GM13977 (cell line): ENCODE measurements at regions not wholly inside any gene's neighbourhood (a gene's known extent, or its start where the extent isn't known, plus 50 kb on each side); places are given as distances from the start of the nearest gene placed in this dataset.

Experiments used
- DNase-seq: peaks from one replicate; pipeline ENCODE4 v3.0.0; 2012; ENCODE audit warnings: low spot score
- in situ Hi-C: fragments of 300-500 bp; cut with MboI; formaldehyde crosslinking; loops from one replicate; pipeline ENCODE4 v1.12.0; 2022; ENCODE audit warnings: low sequenced_read_pairs, low pct_unique_long_range_greater_than_20kb, mixed read lengths, inconsistent platforms; ENCODE audit not compliant: unreplicated experiment
- TF ChIP-seq, protein P1 (sequence below): IDR thresholded peaks from 2 replicates; pipeline ENCODE4 v1.5.1; 2012; ENCODE audit warnings: mild to moderate bottlenecking, control low read depth; ENCODE audit not compliant: insufficient read depth; ENCODE audit errors: extremely low read depth, missing control alignments

DNA sequence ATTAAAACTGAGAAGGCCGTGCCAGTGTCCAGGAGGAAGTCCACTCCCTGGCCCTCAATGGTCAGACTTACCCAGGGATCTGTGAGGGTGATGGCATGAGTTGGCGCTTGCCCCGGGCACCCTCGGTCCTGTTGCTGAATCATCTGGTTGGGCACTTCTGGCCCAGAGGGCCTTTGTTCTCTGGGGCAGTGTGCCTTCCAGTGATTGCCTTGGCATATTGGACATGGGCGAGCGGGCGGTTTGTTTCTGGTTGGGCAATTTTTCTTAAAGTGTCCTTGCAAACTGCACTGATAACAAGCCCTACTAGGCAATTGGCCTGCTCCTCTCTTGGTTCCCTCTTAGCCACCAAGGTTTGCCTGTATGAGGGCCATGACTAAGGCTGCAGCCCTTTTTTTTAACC is 69.5 kb upstream of the ZDHHC17 start:
- in situ Hi-C loops = no loop called here
- DNase-seq = no peak
- TF ChIP-seq, protein P1, sequence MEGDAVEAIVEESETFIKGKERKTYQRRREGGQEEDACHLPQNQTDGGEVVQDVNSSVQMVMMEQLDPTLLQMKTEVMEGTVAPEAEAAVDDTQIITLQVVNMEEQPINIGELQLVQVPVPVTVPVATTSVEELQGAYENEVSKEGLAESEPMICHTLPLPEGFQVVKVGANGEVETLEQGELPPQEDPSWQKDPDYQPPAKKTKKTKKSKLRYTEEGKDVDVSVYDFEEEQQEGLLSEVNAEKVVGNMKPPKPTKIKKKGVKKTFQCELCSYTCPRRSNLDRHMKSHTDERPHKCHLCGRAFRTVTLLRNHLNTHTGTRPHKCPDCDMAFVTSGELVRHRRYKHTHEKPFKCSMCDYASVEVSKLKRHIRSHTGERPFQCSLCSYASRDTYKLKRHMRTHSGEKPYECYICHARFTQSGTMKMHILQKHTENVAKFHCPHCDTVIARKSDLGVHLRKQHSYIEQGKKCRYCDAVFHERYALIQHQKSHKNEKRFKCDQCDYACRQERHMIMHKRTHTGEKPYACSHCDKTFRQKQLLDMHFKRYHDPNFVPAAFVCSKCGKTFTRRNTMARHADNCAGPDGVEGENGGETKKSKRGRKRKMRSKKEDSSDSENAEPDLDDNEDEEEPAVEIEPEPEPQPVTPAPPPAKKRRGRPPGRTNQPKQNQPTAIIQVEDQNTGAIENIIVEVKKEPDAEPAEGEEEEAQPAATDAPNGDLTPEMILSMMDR = no peak

DNA sequence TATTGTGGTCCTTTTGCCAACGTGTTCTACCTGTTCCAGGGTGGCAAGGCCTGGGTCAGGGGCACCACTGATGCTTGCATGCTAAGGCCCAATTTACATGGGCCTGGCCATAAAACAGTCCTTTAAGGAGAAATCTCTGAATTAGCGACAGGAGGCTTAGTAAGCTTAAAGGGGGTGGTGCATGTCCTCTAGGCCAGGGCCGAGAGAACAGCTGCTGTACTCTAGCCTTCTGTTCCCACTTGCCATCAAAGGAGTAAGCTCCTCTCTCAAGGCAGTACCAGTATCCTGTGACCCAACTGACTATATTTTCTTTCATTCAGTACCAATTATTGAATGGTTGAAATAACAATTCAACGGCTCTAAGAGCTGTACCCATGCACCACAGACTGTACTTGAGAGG is 67.7 kb upstream of the ZDHHC17 start:
- in situ Hi-C loops = no loop called here
- TF ChIP-seq, protein P1 = no peak
- DNase-seq = no peak

DNA sequence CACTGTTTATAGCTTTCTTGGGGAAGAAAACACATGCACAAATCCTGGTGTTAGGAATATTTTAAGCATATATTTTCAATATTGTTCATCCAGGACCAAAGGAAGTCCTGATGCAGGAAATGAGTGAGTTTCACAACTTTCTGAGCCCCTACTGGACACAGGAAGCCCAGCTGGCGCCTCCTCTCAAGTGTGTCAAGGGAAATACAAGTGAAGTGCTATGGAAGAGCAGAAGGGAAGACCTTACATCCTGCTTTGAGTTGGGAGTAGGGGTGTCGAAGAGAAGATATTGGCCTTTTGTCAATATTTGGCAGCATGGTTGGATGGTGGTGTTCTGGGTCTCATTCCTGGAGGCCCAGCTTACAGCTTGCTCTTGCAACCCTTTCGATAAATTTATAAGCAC is 66.1 kb upstream of the ZDHHC17 start:
- DNase-seq = no peak
- TF ChIP-seq, protein P1 = no peak
- in situ Hi-C loops = no loop called here

DNA sequence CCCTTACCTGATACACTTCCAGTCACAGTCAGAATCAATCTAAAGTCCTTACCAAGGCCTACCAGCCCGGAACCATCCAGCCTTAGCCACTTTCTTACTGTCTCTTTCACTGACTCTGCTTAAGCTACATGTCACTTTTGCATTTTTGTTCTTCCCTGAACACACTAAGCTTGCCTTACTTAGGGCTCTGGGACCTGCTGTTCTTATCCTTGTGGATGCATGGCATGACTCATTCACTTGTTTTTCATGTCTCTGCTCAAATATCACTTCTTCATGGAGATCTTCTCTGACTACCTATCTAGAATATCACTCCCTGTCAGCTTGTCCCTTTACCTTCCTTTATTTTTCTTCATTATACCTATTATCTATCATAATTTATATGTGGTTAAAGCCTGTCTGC is 65.6 kb upstream of the ZDHHC17 start:
- TF ChIP-seq, protein P1 = no peak
- in situ Hi-C loops = no loop called here
- no peak for DNase-seq

DNA sequence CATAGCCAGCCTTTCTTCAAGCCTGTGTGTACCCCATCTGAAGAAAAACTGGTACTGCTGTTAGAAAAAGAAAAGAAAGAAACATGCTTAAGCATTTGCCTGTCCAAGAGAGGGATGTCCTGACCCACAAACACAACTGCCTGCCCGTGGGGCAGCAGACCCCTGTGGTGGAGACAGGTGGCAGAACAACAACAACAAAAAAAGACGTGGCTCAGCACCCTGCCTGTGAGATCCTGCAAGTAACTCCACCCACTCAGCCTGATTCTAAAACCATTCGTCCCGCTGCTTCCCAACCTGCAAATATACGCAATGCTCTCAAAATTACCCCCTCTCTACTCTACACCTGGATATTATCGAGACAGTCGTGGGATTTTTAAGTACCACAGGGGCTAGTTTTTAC is 64.9 kb upstream of the ZDHHC17 start:
- in situ Hi-C loops = no loop called here
- DNase-seq = no peak
- TF ChIP-seq, protein P1 = no peak

DNA sequence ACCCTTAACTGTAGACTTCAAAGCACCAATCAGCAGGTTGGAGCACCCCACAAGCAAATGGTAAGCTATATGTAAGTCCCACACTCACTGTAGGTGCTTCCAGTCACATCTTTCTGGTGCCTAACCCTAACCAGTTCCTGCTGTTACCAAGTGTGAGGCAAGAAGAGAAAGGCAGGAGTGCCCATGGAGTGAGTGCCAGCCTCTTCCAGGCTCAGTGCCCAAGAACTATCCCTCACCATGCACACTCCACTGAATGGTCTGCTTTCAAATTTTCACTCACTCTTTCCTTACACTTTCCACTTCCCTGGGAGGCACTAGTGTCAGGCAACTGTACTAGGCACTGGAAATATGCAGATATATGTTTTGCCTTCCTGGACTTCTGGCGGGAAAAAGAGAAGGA is 62.2 kb upstream of the ZDHHC17 start:
- DNase-seq = no peak
- in situ Hi-C loops = no loop called here
- TF ChIP-seq, protein P1 = no peak

DNA sequence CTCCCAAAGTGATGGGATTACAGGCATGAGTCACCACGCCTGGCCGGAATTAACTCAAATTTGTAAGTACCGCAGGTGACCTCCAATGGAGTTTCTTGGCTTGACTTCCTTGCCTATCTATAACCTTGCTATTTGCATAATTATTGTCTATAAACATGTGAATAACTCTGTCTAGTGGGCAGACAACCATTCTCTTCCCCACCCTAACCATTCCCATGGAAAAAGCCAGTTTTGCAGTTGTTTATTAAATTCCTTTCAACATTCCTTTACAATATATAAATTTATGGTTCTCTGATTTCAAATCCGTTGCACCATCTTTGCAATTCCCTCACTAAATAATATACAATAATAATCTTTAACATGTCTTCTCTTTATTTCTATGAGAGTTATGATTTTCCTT is 61.0 kb upstream of the ZDHHC17 start:
- in situ Hi-C loops = no loop called here
- TF ChIP-seq, protein P1 = no peak
- no peak for DNase-seq
